K562 (cell line): ENCODE measurements at regions not wholly inside any gene's neighbourhood (a gene's known extent, or its start where the extent isn't known, plus 50 kb on each side); places are given as distances from the start of the nearest gene placed in this dataset.

Experiments
- ADNP ChIP-seq: fragments of 200-800 bp; sonication (Bioruptor generic); IDR thresholded peaks from 2 replicates; pipeline ENCODE4 v1.6.1; 2016; ENCODE audit warnings: missing genetic modification characterization, missing compliant biosample characterization
- ATF1 ChIP-seq, 2 experiments: fragments of 450-650 bp in 1 of 2; IDR thresholded peaks; 2 replicates each; pipeline ENCODE4 v1.6.1; 2016; ENCODE audit warnings: missing compliant biosample characterization in 1 of 2, missing genetic modification characterization in 1 of 2
- BACH1 ChIP-seq: fragments of 200-800 bp; sonication (Bioruptor generic); IDR thresholded peaks from 2 replicates; pipeline ENCODE4 v1.6.1; 2016; ENCODE audit warnings: missing genetic modification characterization, missing compliant biosample characterization
- BRD9 ChIP-seq: fragments of 450-650 bp; IDR thresholded peaks from 2 replicates; pipeline ENCODE4 v1.6.1; 2018; ENCODE audit warnings: low read depth; ENCODE audit not compliant: partially characterized antibody
- CHAMP1 ChIP-seq: fragments of 450-650 bp; IDR thresholded peaks from 2 replicates; pipeline ENCODE4 v1.6.1; 2016; ENCODE audit warnings: mild to moderate bottlenecking
- CHCHD3 ChIP-seq: fragments of 250-450 bp; sonication (Bioruptor Pico); IDR thresholded peaks from 2 replicates; pipeline ENCODE4 v2.1.2; 2022; ENCODE audit warnings: mild to moderate bottlenecking
- CHD4 ChIP-seq: fragments of 200-600 bp; sonication (generic); IDR thresholded peaks from 3 replicates; pipeline ENCODE4 v1.6.1; 2012; ENCODE audit warnings: low read depth, mild to moderate bottlenecking, mixed read lengths, low read length, inconsistent platforms; ENCODE audit not compliant: insufficient read depth, insufficient replicate concordance, poor library complexity, severe bottlenecking
- HLTF ChIP-seq: fragments of 450-650 bp; IDR thresholded peaks from 2 replicates; pipeline ENCODE4 v1.6.1; 2016
- MTA3 ChIP-seq: fragments of 450-650 bp; formaldehyde crosslinking; IDR thresholded peaks from 2 replicates; pipeline ENCODE4 v1.6.1; 2017; ENCODE audit warnings: mild to moderate bottlenecking, borderline replicate concordance
- MYNN ChIP-seq, 2 experiments: sonication (generic); formaldehyde crosslinking in 1 of 2; IDR thresholded peaks; 2 replicates each; pipeline versions ENCODE4 v1.5.0 to v1.6.1; 2016 to 2020; ENCODE audit warnings: antibody characterized with exemption in 1 of 2, missing genetic modification reagents in 1 of 2
- RBM14 ChIP-seq: fragments of 200-400 bp; formaldehyde crosslinking; IDR thresholded peaks from 2 replicates; pipeline ENCODE4 v1.6.1; 2018; ENCODE audit warnings: low read depth, mild to moderate bottlenecking, low read length, moderate library complexity, borderline replicate concordance; ENCODE audit not compliant: insufficient read depth
- RFX1 ChIP-seq: fragments of 450-650 bp; IDR thresholded peaks from 2 replicates; pipeline ENCODE4 v1.6.1; 2016; ENCODE audit warnings: mild to moderate bottlenecking, moderate library complexity

GRCh38 chr6:28711788-28712341 lies 186.2 kb downstream of the GPX5 start (continued):
- no peak for TF ChIP-seq BRD9
- peak; percentile 44; the same call in 1 of the 2 replicates for TF ChIP-seq CHAMP1
- TF ChIP-seq HLTF, result no peak
- TF ChIP-seq CHD4, result no peak
- no peak for TF ChIP-seq MYNN (IDR thresholded peaks at IDR 0.05)
- no peak for TF ChIP-seq MYNN (CRISPR knock-in tag; IDR thresholded peaks at IDR 0.05)
- TF ChIP-seq ATF1 (CRISPR knock-in tag; IDR thresholded peaks at IDR 0.05), result no peak
- TF ChIP-seq ATF1 (tag; IDR thresholded peaks at IDR 0.05), result no peak
- no peak for TF ChIP-seq CHCHD3
- TF ChIP-seq RBM14, result no peak
- no peak for TF ChIP-seq BACH1 (tag)
- TF ChIP-seq ADNP (tag), result peak; percentile 64; the same call in 1 of the 2 replicates
- no peak for TF ChIP-seq RFX1
- TF ChIP-seq MTA3, result no peak
